HCT116 (cell line): ENCODE measurements at regions not wholly inside any gene's neighbourhood (a gene's known extent, or its start where the extent isn't known, plus 50 kb on each side); places are given as distances from the start of the nearest gene placed in this dataset.

ENCODE experiments used
- ATAC-seq: fragments of 200-7000 bp; cut with Tn5 transposase; 2 replicates; pipeline ENCODE4 v1.9.1; 2020; ENCODE audit warnings: mild to moderate bottlenecking, moderate library complexity
- BruUV-seq: library from RNA; stranded (reverse); fragments of 400-500 nt; replicated peaks from 2 replicates; lab custom pipeline; 2021; lab: Mats Ljungman, UMichigan
- CTCF ChIA-PET: fragments of 300-600 bp; sonication (Branson Sonifier 250); formaldehyde crosslinking; loops from one replicate; lab custom pipeline; 2021; ENCODE audit warnings: antibody characterized with exemption; lab: Charles Lee
- POLR2A ChIA-PET: fragments of 300-600, 350-600 bp; sonication (Branson Sonifier 250); formaldehyde crosslinking; loops from one replicate; lab custom pipeline; 2021; ENCODE audit warnings: antibody characterized with exemption; lab: Charles Lee
- RAD21 ChIA-PET, 2 experiments: fragments of 300-600 bp; sonication (Branson Sonifier 250); formaldehyde crosslinking; loops; one replicate each; lab custom pipeline; 2023; ENCODE audit warnings: low total read pairs in 2 of 2; ENCODE audit not compliant: uncharacterized antibody in 2 of 2, unreplicated experiment in 2 of 2, low non-redundant PET in 1 of 2; lab: Charles Lee
- DNase-seq: peaks from one replicate; pipeline ENCODE4 v3.0.0-alpha.2; 2010; ENCODE audit warnings: low read depth, low spot score
- H2AFZ ChIP-seq: fragments of 200-600 bp; shearing (Covaris generic), sonication (generic); 2 replicates; pipeline ENCODE4 v1.6.1; 2017; ENCODE audit warnings: low read depth, mixed run types, mixed read lengths, antibody characterized with exemption, low read length; ENCODE audit not compliant: poor library complexity, severe bottlenecking
- H3K27ac ChIP-seq: 2 replicates; pipeline ENCODE4 v1.5.1; 2012; ENCODE audit warnings: low read depth, low read length
- H3K27me3 ChIP-seq: fragments of 200-600 bp; sonication (generic); 2 replicates; pipeline ENCODE4 v1.6.1; 2016; ENCODE audit warnings: mixed run types, low read length, mixed read lengths; ENCODE audit not compliant: insufficient read depth
- H3K36me3 ChIP-seq, 2 experiments: fragments of 200-500 bp in 1 of 2; fragments of 200-600 bp in 1 of 2; sonication (Bioruptor generic) in 1 of 2; sonication (generic) in 1 of 2; 2 replicates each; pipeline versions ENCODE4 v1.5.1 to v1.6.1; 2014 to 2016; ENCODE audit warnings: low read length in 2 of 2, inconsistent platforms in 1 of 2, mixed read lengths in 1 of 2, mixed run types in 1 of 2; ENCODE audit not compliant: insufficient read depth in 2 of 2, control insufficient read depth in 1 of 2
- H3K4me1 ChIP-seq, 2 experiments: fragments of 200-600 bp in 1 of 2; sonication (generic) in 1 of 2; 2 replicates each; pipeline versions ENCODE4 v1.5.1 to v1.6.1; 2012 to 2017; ENCODE audit warnings: low read length in 2 of 2, inconsistent platforms in 1 of 2, mild to moderate bottlenecking in 1 of 2, mixed read lengths in 1 of 2, mixed run types in 1 of 2, moderate library complexity in 1 of 2; ENCODE audit not compliant: insufficient read depth in 2 of 2, control insufficient read depth in 1 of 2
- H3K4me2 ChIP-seq: fragments of 200-600 bp; sonication (generic); 2 replicates; pipeline ENCODE4 v1.6.1; 2017; ENCODE audit warnings: mixed run types, low read length, mixed read lengths
- H3K4me3 ChIP-seq, 2 experiments: fragments of 200-600 bp in 1 of 2; sonication (generic) in 1 of 2; replicated peaks in 1 of 2; 2 replicates each; pipeline ENCODE4 v1.5.1; 2011 to 2016; ENCODE audit warnings: low read length in 2 of 2, control low read depth in 1 of 2, low read depth in 1 of 2, mild to moderate bottlenecking in 1 of 2, mixed read lengths in 1 of 2, mixed run types in 1 of 2
- H3K79me2 ChIP-seq: fragments of 200-600 bp; sonication (generic); 2 replicates; pipeline ENCODE4 v1.6.1; 2017; ENCODE audit warnings: mild to moderate bottlenecking, mixed run types, low read length, moderate library complexity, mixed read lengths; ENCODE audit not compliant: insufficient read depth
- H3K9ac ChIP-seq: fragments of 200-600 bp; sonication (generic); 2 replicates; pipeline ENCODE4 v1.6.1; 2016; ENCODE audit warnings: low read length, mixed read lengths
- H3K9me2 ChIP-seq: fragments of 200-600 bp; sonication (generic), shearing (Covaris generic); 2 replicates; pipeline ENCODE4 v1.6.1; 2017; ENCODE audit warnings: mixed run types, mild to moderate bottlenecking, moderate library complexity; ENCODE audit not compliant: insufficient read depth
- H3K9me3 ChIP-seq, 2 experiments: fragments of 200-500 bp in 1 of 2; fragments of 200-600 bp in 1 of 2; sonication (Bioruptor generic) in 1 of 2; sonication (generic) in 1 of 2; 2 replicates each; pipeline ENCODE4 v1.6.1; 2014 to 2017; ENCODE audit warnings: low read length in 2 of 2, mixed read lengths in 2 of 2, inconsistent platforms in 1 of 2, low read depth in 1 of 2, mild to moderate bottlenecking in 1 of 2, mixed run types in 1 of 2, moderate library complexity in 1 of 2; ENCODE audit not compliant: control insufficient read depth in 1 of 2, insufficient read depth in 1 of 2
- H4K20me1 ChIP-seq: fragments of 200-600 bp; sonication (generic), shearing (Covaris generic); 2 replicates; pipeline ENCODE4 v1.6.1; 2017; ENCODE audit warnings: mixed run types, mild to moderate bottlenecking, moderate library complexity; ENCODE audit not compliant: insufficient read depth
- ATF3 ChIP-seq: IDR thresholded peaks from 2 replicates; pipeline ENCODE4 v1.6.1; 2012
- FOSL1 ChIP-seq: IDR thresholded peaks from 2 replicates; pipeline ENCODE4 v1.6.1; 2012; ENCODE audit warnings: low read depth
- POLR2AphosphoS5 ChIP-seq: IDR thresholded peaks from 2 replicates; pipeline ENCODE4 v1.6.1; 2011; ENCODE audit warnings: mild to moderate bottlenecking, low read depth, low read length, moderate library complexity
- RAD21 ChIP-seq: IDR thresholded peaks from 2 replicates; pipeline ENCODE4 v1.6.1; 2012; ENCODE audit warnings: low read depth, mild to moderate bottlenecking
- REST ChIP-seq: IDR thresholded peaks from 2 replicates; pipeline ENCODE4 v1.6.1; 2012; ENCODE audit warnings: low read depth
- ZBTB33 ChIP-seq: IDR thresholded peaks from 2 replicates; pipeline ENCODE4 v1.6.1; 2011; ENCODE audit warnings: mild to moderate bottlenecking, low read length, moderate library complexity; ENCODE audit not compliant: insufficient replicate concordance; ENCODE audit errors: extremely low read depth
- intact Hi-C: fragments of 100-400 bp; cut with micrococcal nuclease; formaldehyde crosslinking; loops from 2 replicates; pipeline ENCODE4 v1.10.0; 2022

GRCh38 chrX:84709987-84710386 lies 207.7 kb upstream of the HDX start:
- no TSS peak for BruUV-seq
- Histone ChIP-seq H3K79me2 (no peaks in the 10 kb centered on the region), H3K4me3 (no peak overlapping the region), H3K9me2 (no peaks in the 10 kb centered on the region), H3K27me3 (no peaks in the 10 kb centered on the region), H3K4me2 (no peak overlapping the region), H3K27ac (no peak overlapping the region), H3K9me3 (no peaks in the 10 kb centered on the region), H2AFZ (no peak overlapping the region), H3K36me3 (no peaks in the 10 kb centered on the region), H3K9ac (no peak overlapping the region), H3K4me1 (no peaks in the 10 kb centered on the region), H4K20me1 (no peaks in the 10 kb centered on the region)
- ChIA-PET POLR2A (no interaction called here), RAD21 (no interaction called here), CTCF (no interaction called here)
- no peak for TF ChIP-seq FOSL1
- TF ChIP-seq ATF3: no peak
- no peak for TF ChIP-seq REST
- no peak for TF ChIP-seq ZBTB33
- no peak for TF ChIP-seq RAD21
- no peak for TF ChIP-seq POLR2AphosphoS5
- intact Hi-C loops: no loop called here
- ATAC-seq: no peak
- no peak for DNase-seq
